ENCODE measurements at regions not wholly inside any gene's neighbourhood (a gene's known extent, or its start where the extent isn't known, plus 50 kb on each side); places are given as distances from the start of the nearest gene placed in this dataset.

- DNase-seq (ENCODE audit: low spot score): no peak
- TF ChIP-seq POLR2AphosphoS5 (IDR thresholded peaks at IDR 0.05): no peak
- no peak for TF ChIP-seq POLR2A (IDR thresholded peaks at IDR 0.05)
- no peak for TF ChIP-seq CTCF (IDR thresholded peaks at IDR 0.05)
- no peak overlapping the region for H3K27ac ChIP-seq
- H3K4me1 ChIP-seq (replicated peaks): no peaks in the 10 kb centered on the region
- H3K4me3 ChIP-seq: no peak overlapping the region
- no peaks in the 10 kb centered on the region for H3K36me3 ChIP-seq
- no peaks in the 10 kb centered on the region for H3K9me3 ChIP-seq
- intact Hi-C loops (cut with DNase I): no loop called here
- no peaks in the 10 kb centered on the region for H3K27me3 ChIP-seq (replicated peaks; ENCODE audit: insufficient read depth)
Observed at GRCh38 chr13:81305928-81306327, 965.0 kb upstream of the SPRY2 start.

- H3K27me3 ChIP-seq (replicated peaks; ENCODE audit: insufficient read depth): no peaks in the 10 kb centered on the region
- H3K4me3 ChIP-seq: no peak overlapping the region
- DNase-seq (ENCODE audit: low spot score): no peak
Observed at GRCh38 chr13:81304121-81304659, 963.3 kb upstream of the SPRY2 start.

GRCh38 chr13:81302677-81303076, 961.8 kb upstream of the SPRY2 start:
- no peak overlapping the region for H3K4me3 ChIP-seq
- no peak for DNase-seq (ENCODE audit: low spot score)
- H3K27ac ChIP-seq: no peak overlapping the region
- H3K36me3 ChIP-seq: no peaks in the 10 kb centered on the region
- TF ChIP-seq POLR2AphosphoS5 (IDR thresholded peaks at IDR 0.05): no peak
- TF ChIP-seq CTCF (IDR thresholded peaks at IDR 0.05): no peak
- no peak for TF ChIP-seq POLR2A (IDR thresholded peaks at IDR 0.05)
- WGBS: 81% methylated on average over 2 of the region's 2 CpGs
- no peaks in the 10 kb centered on the region for H3K27me3 ChIP-seq (replicated peaks; ENCODE audit: insufficient read depth)
- H3K9me3 ChIP-seq: no peaks in the 10 kb centered on the region
- intact Hi-C loops (cut with DNase I): no loop called here
- no peaks in the 10 kb centered on the region for H3K4me1 ChIP-seq (replicated peaks)

More at GRCh38 chr13:81304121-81304659, 963.3 kb upstream of the SPRY2 start:
- H3K36me3 ChIP-seq: no peaks in the 10 kb centered on the region
- TF ChIP-seq POLR2A (IDR thresholded peaks at IDR 0.05) (no peak), CTCF (IDR thresholded peaks at IDR 0.05) (no peak), POLR2AphosphoS5 (IDR thresholded peaks at IDR 0.05) (no peak)
- H3K27ac ChIP-seq: no peak overlapping the region
- no peaks in the 10 kb centered on the region for H3K9me3 ChIP-seq
- intact Hi-C loops (cut with DNase I): no loop called here
- WGBS: 76% methylated on average over 6 of the region's 6 CpGs
- no peaks in the 10 kb centered on the region for H3K4me1 ChIP-seq (replicated peaks)

- no peak for TF ChIP-seq POLR2AphosphoS5 (IDR thresholded peaks at IDR 0.05)
- TF ChIP-seq POLR2A (IDR thresholded peaks at IDR 0.05): no peak
- no peak for TF ChIP-seq CTCF (IDR thresholded peaks at IDR 0.05)
- intact Hi-C loops (cut with DNase I): no loop called here
- no peaks in the 10 kb centered on the region for H3K36me3 ChIP-seq
Observed at GRCh38 chr13:81302125-81302524, 961.2 kb upstream of the SPRY2 start.

GRCh38 chr13:81295177-81295576, 954.3 kb upstream of the SPRY2 start:
- Histone ChIP-seq H3K4me3 (no peak overlapping the region), H3K9me3 (no peaks in the 10 kb centered on the region), H3K27ac (no peak overlapping the region), H3K36me3 (no peaks in the 10 kb centered on the region), H3K27me3 (replicated peaks; ENCODE audit: insufficient read depth) (no peaks in the 10 kb centered on the region), H3K4me1 (replicated peaks) (no peaks in the 10 kb centered on the region)
- TF ChIP-seq CTCF (IDR thresholded peaks at IDR 0.05): no peak
- no peak for TF ChIP-seq POLR2A (IDR thresholded peaks at IDR 0.05)
- TF ChIP-seq POLR2AphosphoS5 (IDR thresholded peaks at IDR 0.05): no peak
- intact Hi-C loops (cut with DNase I): no loop called here
- DNase-seq (ENCODE audit: low spot score): no peak

More at GRCh38 chr13:81302125-81302524, 961.2 kb upstream of the SPRY2 start:
- H3K9me3 ChIP-seq: no peaks in the 10 kb centered on the region
- H3K27ac ChIP-seq: no peak overlapping the region
- no peaks in the 10 kb centered on the region for H3K27me3 ChIP-seq (replicated peaks; ENCODE audit: insufficient read depth)
- no peak overlapping the region for H3K4me3 ChIP-seq
- DNase-seq (ENCODE audit: low spot score): no peak
- no peaks in the 10 kb centered on the region for H3K4me1 ChIP-seq (replicated peaks)
